HepG2 (cell line): ENCODE measurements at regions not wholly inside any gene's neighbourhood (a gene's known extent, or its start where the extent isn't known, plus 50 kb on each side); places are given as distances from the start of the nearest gene placed in this dataset.
A peak's percentile ranks its signal among the peaks of the same experiment; 100 is the strongest.

Experiments
- ATAC-seq: fragments of 200-7000 bp; cut with Tn5 transposase; 3 replicates; pipeline ENCODE4 v1.9.1; 2020; ENCODE audit warnings: mild to moderate bottlenecking, moderate library complexity
- BruUV-seq: library from RNA; stranded (reverse); fragments of 400-500 nt; replicated peaks from 2 replicates; lab custom pipeline; 2021; lab: Mats Ljungman, UMichigan
- CTCF ChIA-PET: fragments of 300-600 bp; formaldehyde crosslinking; extraction: SDS; loops from one replicate; lab custom pipeline; 2021; ENCODE audit warnings: low total read pairs, inconsistent platforms, low intra/inter-chr PET ratio; lab: Yijun Ruan, JAX
- POLR2A ChIA-PET: fragments of 350-600 bp; sonication (Branson Sonifier 250); formaldehyde crosslinking; loops from one replicate; lab custom pipeline; 2020; ENCODE audit warnings: antibody characterized with exemption, inconsistent platforms; lab: Yijun Ruan, JAX
- DNase-seq: peaks from one replicate; pipeline ENCODE4 v3.0.0-alpha.2; 2015; ENCODE audit warnings: low spot score
- FAIRE-seq: peaks from 3 replicates; lab custom pipeline; 2011; peaks lifted over from hg19 to GRCh38; lab: Jason Lieb, UNC
- H2AFZ ChIP-seq: one replicate; pipeline ENCODE4 v1.6.1; 2011; ENCODE audit warnings: low read length, inconsistent platforms
- H3K27ac ChIP-seq: fragments of 300-600 bp; 3 replicates; pipeline ENCODE4 v1.8.0; 2011; ENCODE audit warnings: mixed run types, mild to moderate bottlenecking, mixed read lengths, low read length, inconsistent platforms; ENCODE audit not compliant: insufficient read depth; ENCODE audit errors: extremely low read length
- H3K27me3 ChIP-seq, 2 experiments: fragments of 200-600 bp in 1 of 2; 2 replicates in 1 of 2; 3 replicates in 1 of 2; pipeline versions ENCODE4 v1.6.0 to v1.8.0; 2011; ENCODE audit warnings: low read length in 2 of 2, mild to moderate bottlenecking in 2 of 2, moderate library complexity in 2 of 2, inconsistent platforms in 1 of 2; ENCODE audit not compliant: insufficient read depth in 2 of 2, control insufficient read depth in 1 of 2
- H3K36me3 ChIP-seq, 2 experiments: fragments of 200-600 bp in 1 of 2; replicated peaks in 1 of 2; 2 replicates in 1 of 2; 3 replicates in 1 of 2; pipeline versions ENCODE4 v1.5.1 to v1.8.0; 2011; ENCODE audit warnings: low read length in 2 of 2, inconsistent platforms in 1 of 2; ENCODE audit not compliant: insufficient read depth in 2 of 2, control insufficient read depth in 1 of 2
- H3K4me1 ChIP-seq: 2 replicates; pipeline ENCODE4 v1.5.1; 2012; ENCODE audit warnings: low read length, inconsistent platforms; ENCODE audit not compliant: insufficient read depth
- H3K4me2 ChIP-seq: 2 replicates; pipeline ENCODE4 v1.6.0; 2011; ENCODE audit warnings: low read depth, low read length, inconsistent platforms
- H3K4me3 ChIP-seq, 3 experiments: fragments of 200-600 bp in 1 of 3; sonication (generic), shearing (Covaris generic) in 1 of 3; replicated peaks in 1 of 3; 2 replicates each; pipeline ENCODE4 v1.5.1; 2011 to 2016; ENCODE audit warnings: low read length in 3 of 3, inconsistent platforms in 2 of 3, low read depth in 2 of 3, mild to moderate bottlenecking in 2 of 3, control low read depth in 1 of 3, mixed read lengths in 1 of 3; ENCODE audit not compliant: insufficient read depth in 1 of 3
- H3K79me2 ChIP-seq: one replicate; pipeline ENCODE4 v1.6.1; 2011; ENCODE audit warnings: low read length, inconsistent platforms; ENCODE audit not compliant: insufficient read depth
- H3K9ac ChIP-seq: 2 replicates; pipeline ENCODE4 v1.6.0; 2011; ENCODE audit warnings: mild to moderate bottlenecking, low read depth, low read length, inconsistent platforms; ENCODE audit not compliant: insufficient read depth
- H3K9me3 ChIP-seq: 2 replicates; pipeline ENCODE4 v1.5.1; 2012; ENCODE audit warnings: mild to moderate bottlenecking, low read length
- H4K20me1 ChIP-seq: 2 replicates; pipeline ENCODE4 v1.6.0; 2011; ENCODE audit warnings: inconsistent platforms, mild to moderate bottlenecking, low read length, moderate library complexity; ENCODE audit not compliant: insufficient read depth
- ATAD3A ChIP-seq: sonication (generic); formaldehyde crosslinking; IDR thresholded peaks from 2 replicates; pipeline ENCODE4 v1.4.0; 2020; ENCODE audit warnings: missing genetic modification reagents
- CBX1 ChIP-seq: IDR thresholded peaks from one replicate; pipeline ENCODE4 v1.6.1; 2016; ENCODE audit warnings: antibody characterized with exemption, low read depth
- MAFF ChIP-seq: IDR thresholded peaks from 2 replicates; pipeline ENCODE4 v1.6.1; 2011; ENCODE audit warnings: low read depth, low read length, improper control_type of control experiment
- MAFK ChIP-seq, 2 experiments: IDR thresholded peaks in 1 of 2; conservative IDR thresholded peaks in 1 of 2; 2 replicates each; pipeline ENCODE4 v1.6.1; 2011; ENCODE audit warnings: improper control_type of control experiment in 2 of 2, low read length in 2 of 2
- NFIB ChIP-seq: sonication (generic); formaldehyde crosslinking; IDR thresholded peaks from 2 replicates; pipeline ENCODE4 v1.9.0; 2021; ENCODE audit warnings: missing genetic modification reagents, mild to moderate bottlenecking, borderline replicate concordance
- RELA ChIP-seq: sonication (generic); formaldehyde crosslinking; IDR thresholded peaks from 2 replicates; pipeline ENCODE4 v1.4.0; 2020; ENCODE audit warnings: missing genetic modification reagents
- SCMH1 ChIP-seq: sonication (generic); formaldehyde crosslinking; IDR thresholded peaks from 2 replicates; pipeline ENCODE4 v1.9.0; 2021; ENCODE audit warnings: missing genetic modification reagents, mild to moderate bottlenecking, borderline replicate concordance
- TARDBP ChIP-seq: sonication (generic); formaldehyde crosslinking; IDR thresholded peaks from 2 replicates; pipeline ENCODE4 v1.8.0; 2022; ENCODE audit warnings: mild to moderate bottlenecking, missing genetic modification reagents
- TFDP2 ChIP-seq: sonication (generic); formaldehyde crosslinking; IDR thresholded peaks from 2 replicates; pipeline ENCODE4 v1.4.0; 2020; ENCODE audit warnings: missing genetic modification reagents
- ZNF136 ChIP-seq: sonication (generic); formaldehyde crosslinking; IDR thresholded peaks from 2 replicates; pipeline ENCODE4 v1.8.1; 2022; ENCODE audit warnings: low read depth, mild to moderate bottlenecking, moderate library complexity, missing genetic modification reagents
- ZNF333 ChIP-seq: sonication (generic); formaldehyde crosslinking; IDR thresholded peaks from 2 replicates; pipeline ENCODE4 v1.4.0; 2020; ENCODE audit warnings: mild to moderate bottlenecking, missing genetic modification reagents, borderline replicate concordance
- ZNF737 ChIP-seq: sonication (generic); formaldehyde crosslinking; IDR thresholded peaks from 2 replicates; pipeline ENCODE4 v1.5.0; 2020; ENCODE audit warnings: missing genetic modification reagents, mild to moderate bottlenecking, borderline replicate concordance
- whole genome bisulfite sequencing: methylation state at CpG from one replicate; pipeline ENCODE4 v1.1.6; 2017; ENCODE audit warnings: low lambda C conversion rate; 5-methylcytosine and 5-hydroxymethylcytosine counted together
- in situ Hi-C: cut with HindIII; loops from 2 replicates; pipeline ENCODE4 v1.10.0; 2017; ENCODE audit warnings: low pct_unique_long_range_greater_than_20kb; ENCODE audit not compliant: extremely low pct_ligation_motif_present
- intact Hi-C: fragments of 100-400 bp; cut with micrococcal nuclease; formaldehyde crosslinking; loops from one replicate; pipeline ENCODE4 v1.10.0; 2022; ENCODE audit not compliant: unreplicated experiment
- TF ChIP-seq, protein P1 (sequence below): sonication (generic); formaldehyde crosslinking; IDR thresholded peaks from 2 replicates; pipeline ENCODE4 v1.5.0; 2020; ENCODE audit warnings: mild to moderate bottlenecking, missing genetic modification reagents, moderate library complexity
- TF ChIP-seq, protein P2 (sequence below): sonication (generic); formaldehyde crosslinking; IDR thresholded peaks from 2 replicates; pipeline ENCODE4 v1.5.1; 2020; ENCODE audit warnings: missing genetic modification reagents, mild to moderate bottlenecking, borderline replicate concordance

- no peak overlapping the region for H3K27ac ChIP-seq
- TF ChIP-seq TARDBP (CRISPR knock-in tag): no peak
- peak; percentile 83 for TF ChIP-seq MAFF
- TF ChIP-seq ATAD3A (CRISPR knock-in tag): no peak
- no peak for TF ChIP-seq ZNF333 (CRISPR knock-in tag)
- no peak for TF ChIP-seq CBX1
- peak; percentile 82 to 92 for TF ChIP-seq MAFK (conservative IDR thresholded peaks at IDR 0.05 in 1 of 2, IDR thresholded peaks at IDR 0.05 in 1 of 2; ENCODE audit: low read length in 2 of 2)
Observed at GRCh38 chr10:78757344-78757925, 311.3 kb upstream of the ZMIZ1 start.

GRCh38 chr10:78758176-78758575 lies 310.6 kb upstream of the ZMIZ1 start:
- Histone ChIP-seq H3K4me2 (no peak overlapping the region), H3K27me3 (peaks cover 0 to 19% of the 10 kb centered on the region in 2 experiments; a peak in 1 of 5 replicates), H4K20me1 (no peaks in the 10 kb centered on the region; the same call in 1 of the 2 replicates), H3K27ac (no peak overlapping the region), H3K4me3 (no peak overlapping the region), H3K9ac (no peak overlapping the region), H3K4me1 (peaks cover 50% of the 10 kb centered on the region), H3K36me3 (no peaks in the 10 kb centered on the region), H3K9me3 (no peaks in the 10 kb centered on the region), H2AFZ (no peak overlapping the region), H3K79me2 (no peaks in the 10 kb centered on the region)
- in situ Hi-C loops: no loop called here
- FAIRE-seq (no peak), ATAC-seq (no peak), DNase-seq (no peak)
- ChIA-PET CTCF (no interaction called here), POLR2A (no interaction called here)
- 93% methylated on average over 3 of the region's 6 CpGs for WGBS
- intact Hi-C loops: no loop called here
- BruUV-seq: no TSS peak
- TF ChIP-seq TFDP2 (CRISPR knock-in tag) (no peak), RELA (CRISPR knock-in tag) (no peak), SCMH1 (CRISPR knock-in tag) (no peak), ZNF136 (CRISPR knock-in tag) (no peak), ZNF737 (CRISPR knock-in tag) (no peak), NFIB (CRISPR knock-in tag) (no peak)
- TF ChIP-seq, protein P1, sequence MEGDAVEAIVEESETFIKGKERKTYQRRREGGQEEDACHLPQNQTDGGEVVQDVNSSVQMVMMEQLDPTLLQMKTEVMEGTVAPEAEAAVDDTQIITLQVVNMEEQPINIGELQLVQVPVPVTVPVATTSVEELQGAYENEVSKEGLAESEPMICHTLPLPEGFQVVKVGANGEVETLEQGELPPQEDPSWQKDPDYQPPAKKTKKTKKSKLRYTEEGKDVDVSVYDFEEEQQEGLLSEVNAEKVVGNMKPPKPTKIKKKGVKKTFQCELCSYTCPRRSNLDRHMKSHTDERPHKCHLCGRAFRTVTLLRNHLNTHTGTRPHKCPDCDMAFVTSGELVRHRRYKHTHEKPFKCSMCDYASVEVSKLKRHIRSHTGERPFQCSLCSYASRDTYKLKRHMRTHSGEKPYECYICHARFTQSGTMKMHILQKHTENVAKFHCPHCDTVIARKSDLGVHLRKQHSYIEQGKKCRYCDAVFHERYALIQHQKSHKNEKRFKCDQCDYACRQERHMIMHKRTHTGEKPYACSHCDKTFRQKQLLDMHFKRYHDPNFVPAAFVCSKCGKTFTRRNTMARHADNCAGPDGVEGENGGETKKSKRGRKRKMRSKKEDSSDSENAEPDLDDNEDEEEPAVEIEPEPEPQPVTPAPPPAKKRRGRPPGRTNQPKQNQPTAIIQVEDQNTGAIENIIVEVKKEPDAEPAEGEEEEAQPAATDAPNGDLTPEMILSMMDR (CRISPR knock-in tag): no peak
- TF ChIP-seq, protein P2, sequence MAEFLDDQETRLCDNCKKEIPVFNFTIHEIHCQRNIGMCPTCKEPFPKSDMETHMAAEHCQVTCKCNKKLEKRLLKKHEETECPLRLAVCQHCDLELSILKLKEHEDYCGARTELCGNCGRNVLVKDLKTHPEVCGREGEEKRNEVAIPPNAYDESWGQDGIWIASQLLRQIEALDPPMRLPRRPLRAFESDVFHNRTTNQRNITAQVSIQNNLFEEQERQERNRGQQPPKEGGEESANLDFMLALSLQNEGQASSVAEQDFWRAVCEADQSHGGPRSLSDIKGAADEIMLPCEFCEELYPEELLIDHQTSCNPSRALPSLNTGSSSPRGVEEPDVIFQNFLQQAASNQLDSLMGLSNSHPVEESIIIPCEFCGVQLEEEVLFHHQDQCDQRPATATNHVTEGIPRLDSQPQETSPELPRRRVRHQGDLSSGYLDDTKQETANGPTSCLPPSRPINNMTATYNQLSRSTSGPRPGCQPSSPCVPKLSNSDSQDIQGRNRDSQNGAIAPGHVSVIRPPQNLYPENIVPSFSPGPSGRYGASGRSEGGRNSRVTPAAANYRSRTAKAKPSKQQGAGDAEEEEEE (CRISPR knock-in tag): no peak

More at GRCh38 chr10:78757344-78757925, 311.3 kb upstream of the ZMIZ1 start:
- Histone ChIP-seq H3K9ac (no peak overlapping the region), H3K4me2 (no peak overlapping the region), H3K4me1 (peaks cover 50% of the 10 kb centered on the region), H3K79me2 (no peaks in the 10 kb centered on the region), H4K20me1 (no peaks in the 10 kb centered on the region; the same call in 1 of the 2 replicates), H3K27me3 (peaks cover 0 to 13% of the 10 kb centered on the region in 2 experiments; a peak in 1 of 5 replicates), H3K4me3 (no peak overlapping the region), H2AFZ (no peak overlapping the region), H3K9me3 (no peaks in the 10 kb centered on the region), H3K36me3 (no peaks in the 10 kb centered on the region)
- ChIA-PET CTCF (no interaction called here), POLR2A (no interaction called here)
- intact Hi-C loops: loop anchor here (1.0 kb wide), 1 partner anchor 18 kb away; no protein-coding TSS in a partner anchor
- ATAC-seq (no peak), DNase-seq (no peak), FAIRE-seq (no peak)
- no TSS peak for BruUV-seq
- in situ Hi-C loops: no loop called here
- 60% methylated on average over 16 of the region's 16 CpGs for WGBS
